HEK293T (cell line): ENCODE measurements at regions not wholly inside any gene's neighbourhood (a gene's known extent, or its start where the extent isn't known, plus 50 kb on each side); places are given as distances from the start of the nearest gene placed in this dataset.

Experiments
- CTCF ChIA-PET: fragments of 350-600 bp; formaldehyde crosslinking; extraction: SDS; loops from one replicate; lab custom pipeline; 2021; ENCODE audit warnings: antibody characterized with exemption, inconsistent platforms; lab: Yijun Ruan, JAX
- POLR2A ChIA-PET: fragments of 350-600 bp; formaldehyde crosslinking; extraction: SDS; loops from one replicate; lab custom pipeline; 2020; ENCODE audit warnings: antibody characterized with exemption, inconsistent platforms; lab: Yijun Ruan, JAX
- DNase-seq: peaks from one replicate; pipeline ENCODE4 v3.0.0; 2012; ENCODE audit warnings: mixed read lengths; ENCODE audit errors: extremely low spot score
- ARNT ChIP-seq: fragments of 450-650 bp; IDR thresholded peaks from 2 replicates; pipeline ENCODE4 v1.6.1; 2017; ENCODE audit warnings: mild to moderate bottlenecking
- BHLHE40 ChIP-seq: fragments of 450-650 bp; IDR thresholded peaks from 2 replicates; pipeline ENCODE4 v1.6.1; 2016; ENCODE audit warnings: mild to moderate bottlenecking, moderate library complexity, borderline replicate concordance
- CTBP1 ChIP-seq: fragments of 450-650 bp; IDR thresholded peaks from 2 replicates; pipeline ENCODE4 v1.6.1; 2016; ENCODE audit warnings: borderline replicate concordance
- ELF4 ChIP-seq: fragments of 450-650 bp; IDR thresholded peaks from 2 replicates; pipeline ENCODE4 v1.6.1; 2017; ENCODE audit warnings: antibody characterized with exemption
- FOXA1 ChIP-seq: fragments of 450-650 bp; IDR thresholded peaks from 2 replicates; pipeline ENCODE4 v1.6.1; 2016; ENCODE audit warnings: mild to moderate bottlenecking
- FOXK2 ChIP-seq: fragments of 450-650 bp; IDR thresholded peaks from 2 replicates; pipeline ENCODE4 v1.6.1; 2016; ENCODE audit warnings: mild to moderate bottlenecking
- FOXM1 ChIP-seq: fragments of 450-650 bp; IDR thresholded peaks from 2 replicates; pipeline ENCODE4 v1.6.1; 2017; ENCODE audit warnings: mild to moderate bottlenecking, borderline replicate concordance
- HDGF ChIP-seq: fragments of 450-650 bp; IDR thresholded peaks from 2 replicates; pipeline ENCODE4 v1.6.1; 2017; ENCODE audit warnings: antibody characterized with exemption, borderline replicate concordance
- L3MBTL2 ChIP-seq: fragments of 450-650 bp; conservative IDR thresholded peaks from 2 replicates; pipeline ENCODE4 v1.6.1; 2016; ENCODE audit warnings: mild to moderate bottlenecking
- LEF1 ChIP-seq: fragments of 450-650 bp; IDR thresholded peaks from 2 replicates; pipeline ENCODE4 v1.6.1; 2017; ENCODE audit warnings: mild to moderate bottlenecking, borderline replicate concordance
- NFRKB ChIP-seq: fragments of 450-650 bp; IDR thresholded peaks from 2 replicates; pipeline ENCODE4 v1.6.1; 2016; ENCODE audit warnings: mild to moderate bottlenecking, moderate library complexity
- SP1 ChIP-seq: fragments of 450-650 bp; IDR thresholded peaks from 2 replicates; pipeline ENCODE4 v1.6.1; 2017
- SUZ12 ChIP-seq: fragments of 450-650 bp; IDR thresholded peaks from 2 replicates; pipeline ENCODE4 v1.6.1; 2016; ENCODE audit warnings: mild to moderate bottlenecking
- TARDBP ChIP-seq: fragments of 450-650 bp; IDR thresholded peaks from 2 replicates; pipeline ENCODE4 v1.6.1; 2016
- ZNF384 ChIP-seq: fragments of 450-650 bp; IDR thresholded peaks from 2 replicates; pipeline ENCODE4 v1.6.1; 2016
- TF ChIP-seq, protein P1 (sequence below): fragments of 450-650 bp; IDR thresholded peaks from 2 replicates; pipeline ENCODE4 v1.6.1; 2016

DNA sequence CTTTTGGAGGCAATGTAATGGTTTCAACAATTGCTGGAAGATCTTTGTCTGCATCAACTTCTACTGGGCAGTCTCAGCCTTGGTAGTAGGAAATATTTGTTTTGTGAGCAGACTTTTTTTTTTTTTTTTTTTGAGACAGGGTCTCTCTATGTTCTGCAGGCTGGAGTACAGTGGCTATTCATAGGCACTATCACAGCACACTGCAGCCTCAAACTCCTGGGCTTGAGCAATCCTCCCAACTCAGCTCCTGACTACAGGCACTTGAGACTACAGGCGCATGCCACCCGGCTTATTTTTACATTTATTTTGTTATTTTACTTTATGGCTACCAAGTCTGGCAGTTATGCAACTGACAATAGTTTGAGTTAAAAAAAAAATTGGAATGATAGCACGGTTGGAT is 187.3 kb downstream of the SNX18 start:
- POLR2A ChIA-PET = no interaction called here
- no peak for DNase-seq
- TF ChIP-seq ELF4 = no peak
- no peak for TF ChIP-seq NFRKB
- CTCF ChIA-PET = no interaction called here

DNA sequence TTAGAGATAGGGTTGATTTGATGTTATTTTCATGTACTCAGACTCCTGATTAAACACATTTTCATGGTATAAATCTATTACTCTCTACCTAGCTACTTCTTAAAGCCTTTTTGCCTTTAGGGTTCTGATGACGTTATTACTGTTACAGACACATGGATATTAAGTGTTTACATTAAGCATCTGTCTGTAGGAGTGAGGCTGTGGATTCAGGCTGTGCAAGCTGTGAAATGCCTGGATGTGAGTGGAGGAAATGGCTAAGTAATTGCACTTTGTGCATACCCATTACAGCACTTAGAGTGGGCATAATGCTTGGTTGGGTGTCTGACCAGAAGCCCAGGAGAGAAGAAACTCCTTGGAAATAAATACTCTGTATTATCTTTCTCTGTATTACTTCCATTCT is 186.8 kb downstream of the SNX18 start:
- POLR2A ChIA-PET = no interaction called here

DNA sequence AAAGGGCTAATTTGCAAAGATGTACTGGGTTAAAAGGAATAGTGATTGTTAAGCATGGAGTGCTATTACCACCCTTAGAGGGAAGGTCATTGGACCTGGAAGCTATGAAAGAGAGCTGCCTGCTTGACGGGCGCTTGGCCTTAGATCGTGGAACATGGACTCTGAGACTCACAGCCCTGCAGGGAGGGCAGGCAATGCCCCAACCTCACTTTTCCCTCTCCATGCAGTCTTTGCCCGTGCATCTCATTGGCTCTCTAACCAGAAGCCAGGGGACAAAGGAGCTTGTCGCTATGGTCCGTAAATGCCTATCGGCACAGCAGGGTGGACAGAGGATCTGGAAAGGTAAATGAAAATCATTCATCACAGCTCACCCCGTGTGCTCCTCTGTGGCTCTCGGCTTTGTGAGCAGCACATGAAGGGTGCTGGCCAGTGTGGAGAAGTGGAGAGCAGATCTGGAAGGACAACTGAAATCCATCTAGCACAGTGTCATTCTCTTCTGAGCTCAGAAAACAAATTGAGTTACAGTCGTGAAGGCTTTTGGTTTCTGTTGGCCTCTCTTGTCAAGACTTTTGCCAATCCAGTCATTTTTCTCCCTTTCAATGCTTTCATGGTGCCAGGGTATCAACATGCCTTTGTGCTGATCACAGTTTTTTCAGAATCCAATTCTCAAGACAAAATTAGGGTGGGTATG is 186.2 kb downstream of the SNX18 start:
- POLR2A ChIA-PET = no interaction called here
- TF ChIP-seq ARNT (no peak), BHLHE40 (no peak), FOXK2 (no peak), NFRKB (no peak), ELF4 (no peak), SUZ12 (no peak), FOXA1 (no peak), SP1 (no peak)
- DNase-seq = no peak
- CTCF ChIA-PET = no interaction called here

More for the DNA sequence above, 186.8 kb downstream of the SNX18 start:
- TF ChIP-seq FOXA1 (no peak), NFRKB (no peak), TARDBP (no peak), BHLHE40 (no peak), FOXM1 (no peak), SUZ12 (no peak), L3MBTL2 (no peak), SP1 (no peak), ZNF384 (no peak), ELF4 (no peak), CTBP1 (no peak), ARNT (no peak), FOXK2 (no peak), HDGF (no peak), LEF1 (no peak)
- TF ChIP-seq, protein P1, sequence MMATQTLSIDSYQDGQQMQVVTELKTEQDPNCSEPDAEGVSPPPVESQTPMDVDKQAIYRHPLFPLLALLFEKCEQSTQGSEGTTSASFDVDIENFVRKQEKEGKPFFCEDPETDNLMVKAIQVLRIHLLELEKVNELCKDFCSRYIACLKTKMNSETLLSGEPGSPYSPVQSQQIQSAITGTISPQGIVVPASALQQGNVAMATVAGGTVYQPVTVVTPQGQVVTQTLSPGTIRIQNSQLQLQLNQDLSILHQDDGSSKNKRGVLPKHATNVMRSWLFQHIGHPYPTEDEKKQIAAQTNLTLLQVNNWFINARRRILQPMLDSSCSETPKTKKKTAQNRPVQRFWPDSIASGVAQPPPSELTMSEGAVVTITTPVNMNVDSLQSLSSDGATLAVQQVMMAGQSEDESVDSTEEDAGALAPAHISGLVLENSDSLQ = no peak
- CTCF ChIA-PET = no interaction called here
- no peak for DNase-seq

DNA sequence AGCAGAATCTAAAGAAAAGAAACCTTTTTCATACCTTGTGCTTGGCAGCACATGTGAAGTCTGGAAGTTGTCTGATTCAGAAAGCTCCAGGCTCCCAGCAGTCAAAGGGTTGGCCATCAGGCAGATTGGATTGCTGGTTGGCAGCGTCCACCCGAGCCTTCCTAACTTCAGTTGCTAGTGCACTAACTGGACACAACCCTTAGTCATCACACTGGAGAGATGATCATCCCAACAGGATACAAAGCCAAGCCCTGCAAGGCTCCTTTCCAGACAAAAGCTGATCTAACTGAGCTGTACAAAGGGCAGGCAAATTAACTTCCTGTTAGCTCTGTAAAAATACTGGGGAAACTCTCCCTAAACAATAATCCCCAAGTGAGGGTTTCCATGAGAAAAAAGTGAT is 185.6 kb downstream of the SNX18 start:
- TF ChIP-seq L3MBTL2 (no peak), TARDBP (no peak), NFRKB (no peak)
- POLR2A ChIA-PET = no interaction called here
- CTCF ChIA-PET = no interaction called here
- DNase-seq = no peak

DNA sequence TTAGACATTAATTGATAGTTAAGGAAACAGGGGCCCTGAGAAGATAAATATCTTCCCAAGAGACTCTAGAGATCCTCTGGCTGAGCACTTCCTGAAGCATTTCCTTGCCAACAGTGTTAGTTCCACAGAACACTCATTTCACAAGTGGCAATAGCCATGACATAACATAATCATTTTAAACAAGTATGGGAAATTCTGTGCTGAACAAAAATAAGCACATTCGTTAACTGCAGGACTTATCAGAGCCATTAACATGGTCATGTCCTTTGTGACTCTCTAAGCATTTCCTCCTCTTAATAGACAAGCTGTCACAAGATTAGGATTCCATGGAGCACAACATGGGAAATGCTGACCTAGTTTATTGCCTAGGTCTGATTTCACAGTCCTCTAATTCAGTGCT is 184.9 kb downstream of the SNX18 start:
- POLR2A ChIA-PET = no interaction called here
- no peak for DNase-seq
- TF ChIP-seq SP1 = no peak
- no peak for TF ChIP-seq FOXK2
- no peak for TF ChIP-seq HDGF
- TF ChIP-seq L3MBTL2 = no peak
- TF ChIP-seq NFRKB = no peak
- no peak for TF ChIP-seq ARNT
- TF ChIP-seq, protein P1 = no peak
- no peak for TF ChIP-seq FOXA1
- TF ChIP-seq ELF4 = no peak
- no peak for TF ChIP-seq BHLHE40
- no peak for TF ChIP-seq ZNF384
- no peak for TF ChIP-seq LEF1
- CTCF ChIA-PET = no interaction called here

DNA sequence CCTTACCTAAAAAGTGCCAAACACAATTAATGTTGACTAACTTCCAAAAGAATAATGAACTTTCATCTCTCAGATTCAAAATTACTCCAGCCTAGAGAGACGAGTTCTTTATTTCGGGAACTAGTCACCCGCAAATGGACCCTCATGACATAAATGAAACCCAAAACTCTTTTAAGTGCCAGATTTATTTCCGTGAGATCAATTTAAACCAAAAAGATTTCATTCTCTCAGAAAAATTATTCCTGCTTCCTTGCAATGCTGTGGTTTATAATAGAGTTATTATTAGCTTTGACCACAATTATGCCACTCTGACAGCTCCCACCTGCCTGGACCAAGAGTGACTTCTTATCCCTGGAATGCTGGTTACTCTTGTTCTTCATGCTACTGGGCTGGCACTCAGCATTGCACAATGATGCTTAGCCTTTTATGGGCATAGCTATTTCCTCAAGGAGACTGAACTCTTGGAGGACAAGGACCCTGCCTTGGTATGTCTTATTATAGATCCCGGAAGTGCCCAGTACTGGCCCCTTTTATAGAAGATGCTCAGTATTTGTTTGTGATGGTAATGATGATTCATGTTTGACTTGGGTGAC is 183.5 kb downstream of the SNX18 start:
- TF ChIP-seq BHLHE40 = no peak
- no peak for TF ChIP-seq ARNT
- no peak for TF ChIP-seq ZNF384
- TF ChIP-seq FOXA1 = no peak
- TF ChIP-seq ELF4 = no peak
- TF ChIP-seq FOXM1 = no peak
- no peak for TF ChIP-seq CTBP1
- ChIA-PET POLR2A (no interaction called here), CTCF (no interaction called here)
- DNase-seq = no peak

DNA sequence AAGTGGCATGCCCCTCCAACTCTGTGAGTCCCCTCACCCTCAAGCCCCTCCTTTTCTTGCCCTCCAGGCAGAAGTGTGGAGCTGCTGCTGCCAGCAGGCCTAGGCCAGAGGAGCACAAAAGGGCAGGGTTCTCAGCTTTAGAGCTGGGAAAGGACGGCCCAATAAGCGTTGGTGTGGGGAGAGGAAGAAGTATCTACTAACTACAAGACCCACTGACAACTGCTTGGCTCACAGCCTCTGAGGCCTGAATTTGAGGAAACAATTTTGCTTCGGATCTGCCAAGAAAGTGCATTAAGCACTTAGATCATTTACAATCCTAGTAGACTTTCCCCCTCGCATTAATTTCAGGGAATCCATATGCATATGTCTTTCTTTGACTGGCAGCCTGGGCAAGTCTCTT is 179.4 kb downstream of the SNX18 start:
- TF ChIP-seq ZNF384 (no peak), ARNT (no peak), L3MBTL2 (no peak), CTBP1 (no peak), FOXK2 (no peak), HDGF (no peak), BHLHE40 (no peak), ELF4 (no peak), SUZ12 (no peak), FOXA1 (no peak), FOXM1 (no peak)
- TF ChIP-seq, protein P1 = no peak
- no peak for DNase-seq
- ChIA-PET CTCF (no interaction called here), POLR2A (no interaction called here)
